Putamen (tissue), 1 donor: ENCODE measurements at regions not wholly inside any gene's neighbourhood (a gene's known extent, or its start where the extent isn't known, plus 50 kb on each side); places are given as distances from the start of the nearest gene placed in this dataset.
"Not testable (repeated sequence)": the region's sequence is repeated elsewhere in the genome, so short reads cannot be mapped to it uniquely, and the experiment has no call there.

Source experiments
- DNase-seq: peaks from one replicate; pipeline ENCODE4 v3.0.0-alpha.2; 2016; ENCODE audit warnings: low spot score

DNA sequence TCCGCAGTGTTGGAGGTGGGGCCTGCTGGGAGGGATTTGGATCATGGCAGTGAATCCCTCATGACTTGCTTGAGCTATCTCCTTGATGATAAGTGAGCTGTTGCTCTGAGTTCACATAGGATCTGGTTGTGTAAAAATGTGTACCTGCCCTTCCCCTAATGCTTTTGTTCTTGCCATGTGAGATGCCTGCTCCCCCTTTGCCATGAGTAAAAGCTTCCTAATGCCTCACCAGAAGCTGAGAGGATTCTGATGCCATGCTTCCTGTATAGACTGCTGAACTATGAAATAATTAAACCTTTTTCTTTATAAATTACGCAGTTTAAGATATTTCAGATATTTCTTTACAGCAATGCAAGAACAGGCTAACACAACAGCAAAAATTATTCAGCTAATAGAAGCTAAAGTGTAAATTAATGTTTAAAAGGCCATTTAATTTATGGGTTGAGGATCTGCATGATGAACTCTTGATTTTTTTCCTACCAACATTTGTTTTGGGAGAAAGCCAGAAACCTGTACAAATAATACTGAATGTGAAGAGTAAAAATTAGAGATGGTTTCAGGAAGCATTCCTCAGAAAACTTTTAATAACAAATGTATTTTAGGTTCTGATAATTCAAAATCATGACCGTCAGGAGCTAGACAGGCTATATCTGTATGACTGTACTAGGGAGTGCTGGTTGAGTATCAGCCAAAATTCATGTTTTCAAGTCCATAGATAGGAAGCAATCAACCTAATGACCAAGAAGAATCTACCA, 177.5 kb upstream of the GRIA4 start:
- DNase-seq, result no peak

DNA sequence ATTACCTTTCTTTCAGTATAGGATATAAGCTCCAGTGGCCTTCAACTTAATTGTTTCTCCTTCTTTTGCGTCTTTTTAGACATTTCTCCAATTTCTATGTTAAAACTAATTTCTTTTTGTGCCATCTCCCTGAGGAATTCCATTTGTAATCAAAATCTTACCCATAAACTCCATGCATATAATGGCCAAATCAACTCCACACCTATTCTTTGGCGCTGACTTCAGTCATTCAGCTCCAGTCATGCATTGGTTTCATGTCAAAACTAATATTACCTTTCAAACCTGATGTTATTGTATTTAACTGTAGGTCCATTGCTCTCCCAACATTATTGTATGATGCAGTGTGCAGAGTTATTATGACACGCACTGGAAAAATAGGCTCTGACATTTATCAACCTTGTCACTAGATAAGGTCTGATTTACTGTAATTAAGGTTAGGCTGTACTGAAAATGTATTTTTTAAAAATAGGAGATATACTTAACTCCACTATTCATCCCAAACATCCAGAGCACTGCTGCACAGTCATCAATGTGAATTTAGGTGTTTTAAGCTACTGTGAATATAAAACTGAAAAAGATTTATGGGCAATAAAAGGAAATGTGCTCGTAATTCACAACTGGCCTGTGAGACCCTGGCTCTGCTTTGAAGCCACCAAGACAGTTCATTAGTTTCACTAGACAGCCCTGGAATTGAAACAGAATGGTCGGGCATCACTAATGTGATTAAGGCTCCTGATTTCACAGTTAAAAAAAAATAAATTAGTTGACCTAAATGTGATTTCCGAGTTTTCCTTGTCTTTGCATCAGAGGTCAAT, 180.6 kb upstream of the GRIA4 start:
- DNase-seq, result no peak

DNA sequence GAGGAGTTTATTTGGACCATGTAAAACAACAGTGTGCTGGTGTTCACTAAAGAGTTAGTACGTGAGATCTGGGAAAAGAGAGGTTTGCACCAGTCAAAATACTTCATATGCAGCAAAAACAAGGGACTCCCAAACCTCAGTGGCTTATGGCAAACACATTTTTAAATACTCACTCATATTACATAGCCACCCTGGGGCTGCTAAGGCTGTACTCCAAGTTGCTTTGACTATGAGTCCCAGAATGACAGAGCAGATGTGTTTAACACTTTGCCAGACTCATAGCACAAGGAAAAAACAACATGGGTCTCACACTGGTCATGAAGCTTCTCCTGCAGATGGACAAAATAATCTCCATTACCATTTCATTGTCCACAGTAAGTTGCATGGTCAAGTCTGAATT, 202.8 kb upstream of the GRIA4 start:
- DNase-seq, result no peak

DNA sequence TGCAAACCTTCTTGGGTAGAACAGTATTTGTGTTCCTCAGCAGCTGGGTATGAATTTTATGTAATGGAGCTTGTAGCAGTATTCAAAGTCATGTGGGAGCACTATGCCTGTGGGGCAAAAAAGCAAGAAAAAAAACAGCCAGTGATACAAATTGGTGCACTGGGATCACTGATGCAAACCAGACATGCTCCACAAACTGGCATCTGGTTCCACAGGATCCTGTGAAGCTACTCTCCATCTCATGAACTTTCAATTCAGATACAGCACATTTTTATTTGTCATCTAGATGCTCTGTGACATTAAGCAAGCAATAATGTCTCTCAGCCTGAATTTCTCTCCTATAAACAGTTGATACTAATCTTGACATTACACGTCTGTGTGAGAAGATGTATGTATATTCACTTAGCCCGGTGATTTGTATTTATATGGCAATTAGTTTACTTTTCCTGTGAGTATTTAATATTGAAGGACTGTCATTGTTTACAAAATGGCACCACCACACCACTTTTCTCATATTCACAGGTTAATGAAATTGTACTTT, 208.5 kb upstream of the GRIA4 start:
- no peak for DNase-seq

DNA sequence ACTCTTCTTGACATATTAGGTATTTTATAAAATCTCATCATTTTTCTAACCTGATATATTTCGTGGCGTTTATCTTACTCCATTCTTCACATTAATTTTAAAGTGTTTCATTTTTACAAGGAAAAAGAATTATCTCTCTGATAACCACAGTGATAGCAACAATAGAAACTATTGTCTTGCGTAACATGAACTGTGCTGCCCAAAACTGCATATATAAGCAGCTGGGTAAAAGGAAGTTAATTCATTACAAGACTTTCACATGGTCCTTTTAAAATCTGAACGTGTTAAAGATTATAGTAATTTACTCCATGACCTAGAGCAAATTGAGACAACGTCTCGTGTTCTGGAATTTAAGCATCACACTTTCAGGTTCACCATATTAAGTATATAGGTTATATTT, 210.4 kb upstream of the GRIA4 start:
- no peak for DNase-seq

DNA sequence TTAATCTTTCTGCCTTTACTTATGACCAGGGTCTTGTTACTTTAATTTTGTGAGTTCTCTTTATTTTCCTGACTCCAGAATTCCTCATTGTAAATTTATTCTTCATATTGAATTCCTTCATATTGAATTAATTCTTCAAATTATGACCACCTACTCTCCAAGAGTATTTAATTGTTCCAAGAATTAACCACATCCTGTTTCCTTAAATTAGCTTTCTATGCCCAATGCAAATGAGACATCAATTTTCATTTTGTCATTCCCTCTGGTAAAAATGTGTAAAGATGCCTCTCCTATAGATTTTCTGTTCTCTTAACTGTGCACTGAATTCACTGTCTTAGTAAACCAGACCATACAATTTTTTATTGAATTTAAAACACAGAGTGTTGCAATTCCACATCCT, 211.2 kb upstream of the GRIA4 start:
- DNase-seq, result no peak

DNA sequence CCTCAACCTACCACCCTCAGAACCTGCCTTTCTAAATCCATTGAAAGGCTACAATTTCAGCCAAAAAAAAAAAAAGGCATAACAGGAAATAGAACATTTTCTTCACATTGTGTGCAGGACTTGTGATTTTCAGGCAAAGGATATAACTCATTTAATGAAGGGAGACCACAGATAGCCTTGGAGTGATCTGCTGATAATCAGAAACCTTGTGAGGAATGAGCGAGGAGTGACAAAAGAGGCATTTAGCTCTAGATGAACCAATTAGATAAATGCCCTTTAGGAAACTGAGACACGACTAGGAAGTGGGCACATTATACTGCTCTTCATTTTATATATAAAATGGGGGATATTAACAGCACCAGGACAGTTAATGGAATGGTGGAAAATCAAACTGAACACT, 216.5 kb upstream of the GRIA4 start:
- no peak for DNase-seq

DNA sequence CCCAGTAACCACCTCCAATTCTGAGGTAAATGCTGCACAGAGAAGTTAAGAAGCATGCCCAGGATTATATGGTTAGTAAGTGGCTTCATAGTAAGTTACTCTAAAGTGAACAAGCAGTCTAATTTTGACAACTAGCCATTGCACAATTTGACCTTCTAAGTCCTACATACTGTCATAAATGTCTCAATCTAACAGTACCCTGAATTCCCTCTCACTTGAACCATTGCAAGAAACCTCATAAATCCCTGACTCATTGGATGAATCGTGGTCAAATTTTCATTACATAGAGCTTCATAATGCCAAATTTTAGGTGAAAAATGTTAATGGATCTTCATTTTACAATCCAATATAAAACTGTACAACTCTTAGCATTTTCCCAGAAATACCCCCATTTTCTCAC, 217.3 kb upstream of the GRIA4 start:
- DNase-seq, result no peak

DNA sequence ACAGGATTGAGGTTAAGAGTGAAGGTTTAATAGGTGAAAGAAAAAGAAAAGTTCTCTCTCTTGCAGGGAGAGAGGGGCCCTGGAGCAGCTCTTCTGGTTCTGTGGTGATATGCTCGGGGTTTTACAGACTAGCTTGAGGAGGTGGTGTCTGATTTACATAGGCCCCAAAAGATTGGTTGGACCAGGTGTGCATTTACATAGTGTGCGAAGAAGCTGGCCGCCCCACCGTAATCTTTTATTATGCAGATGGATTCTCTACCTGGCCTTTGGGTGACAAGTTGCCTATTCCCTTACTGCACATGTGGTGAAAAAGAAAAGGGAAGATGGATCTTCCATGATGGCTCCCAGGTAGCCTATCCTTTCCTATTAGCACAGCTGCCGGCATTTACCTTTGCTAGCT, 219.9 kb upstream of the GRIA4 start:
- no peak for DNase-seq

DNA sequence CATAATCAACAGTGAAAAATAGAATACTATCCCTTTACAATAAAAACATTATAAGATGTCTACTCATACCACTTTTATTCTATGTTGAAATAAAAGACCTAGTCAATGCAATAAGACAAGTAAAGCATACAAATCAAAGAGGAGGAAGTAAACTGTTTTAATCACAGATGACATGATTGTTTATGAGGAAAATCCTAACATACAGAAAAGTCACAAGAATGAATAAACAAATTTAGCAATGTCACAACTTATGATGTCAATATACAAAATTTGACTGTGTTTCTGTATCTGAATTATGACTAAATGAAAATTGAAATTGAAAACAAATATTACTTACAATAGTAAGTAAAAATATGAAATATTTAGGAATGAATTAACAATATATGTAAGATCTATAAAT, 221.9 kb upstream of the GRIA4 start:
- no peak for DNase-seq

DNA sequence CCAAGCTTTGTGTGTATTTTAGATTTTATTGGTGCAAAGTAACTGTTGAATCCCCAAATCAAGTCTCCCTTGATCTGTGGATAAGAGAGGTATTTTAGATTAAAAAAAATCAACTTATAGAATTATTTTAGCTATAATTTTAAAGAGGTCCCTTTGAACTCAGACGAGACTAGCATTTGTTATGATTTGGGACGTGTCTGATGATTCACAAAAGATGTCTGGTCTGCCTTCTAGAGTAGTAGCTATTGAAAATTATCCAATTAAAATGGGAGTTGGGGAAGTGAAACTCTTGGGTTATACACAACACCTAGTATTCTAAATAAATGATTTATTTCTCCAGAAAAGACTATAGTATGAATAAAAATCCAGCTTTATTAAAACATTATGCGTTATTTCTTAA, 227.9 kb upstream of the GRIA4 start:
- no peak for DNase-seq

DNA sequence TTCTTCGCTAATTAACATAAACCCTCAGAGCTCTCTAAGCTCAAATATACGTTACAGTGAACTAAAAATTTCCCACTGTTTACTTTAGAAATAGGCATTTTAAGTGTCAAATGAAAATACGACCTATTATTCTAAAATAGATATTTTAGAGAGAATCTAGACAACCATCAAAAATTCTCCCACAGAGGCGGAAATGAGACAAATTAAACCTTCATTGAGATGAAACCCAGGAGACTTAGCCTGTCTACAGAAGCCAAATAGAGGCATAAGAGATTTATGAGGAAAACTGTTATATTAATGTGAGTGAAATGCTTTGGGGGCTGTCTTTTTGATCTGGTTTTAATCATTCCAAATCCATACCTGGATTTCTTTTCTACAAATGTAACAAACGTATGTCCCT, 232.0 kb upstream of the GRIA4 start:
- DNase-seq, result no peak

DNA sequence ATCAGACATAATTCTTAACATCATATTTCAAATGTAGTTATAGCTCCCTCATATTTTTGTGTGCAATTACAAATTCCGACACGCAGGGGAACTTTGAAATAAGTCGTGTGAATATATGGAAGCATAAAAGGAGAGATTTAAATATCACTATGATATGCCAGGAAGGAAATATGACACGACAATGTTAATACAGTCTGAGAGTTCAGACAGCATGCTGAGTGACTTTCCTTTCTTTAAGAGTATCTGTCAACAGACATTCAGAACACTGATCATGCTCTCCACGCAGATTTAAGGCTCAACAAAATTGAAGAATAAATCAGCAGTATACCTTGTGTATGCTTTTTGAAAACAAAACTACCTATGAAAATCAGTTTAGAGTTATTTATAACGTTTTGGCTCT, 232.6 kb upstream of the CARD18 start:
- no peak for DNase-seq

DNA sequence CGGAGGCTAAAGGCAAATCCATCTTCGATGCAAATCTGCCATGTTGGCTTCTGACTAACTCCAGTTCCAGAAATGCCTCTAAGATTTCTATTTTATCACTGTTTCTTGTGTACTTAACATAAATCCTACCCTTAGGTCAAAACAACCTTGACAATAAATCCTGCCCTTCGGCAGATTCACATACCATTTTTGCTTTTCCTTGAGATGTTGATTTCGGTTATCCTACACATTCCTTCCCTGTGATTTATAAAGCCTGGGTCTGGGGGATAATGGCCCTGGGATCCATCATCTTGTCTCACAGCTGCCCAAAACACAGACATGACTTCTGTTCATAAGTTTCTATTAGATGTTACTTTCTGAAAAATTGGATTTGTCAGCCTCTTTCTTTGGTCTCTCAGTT, 231.7 kb upstream of the CARD18 start:
- DNase-seq, result no peak

DNA sequence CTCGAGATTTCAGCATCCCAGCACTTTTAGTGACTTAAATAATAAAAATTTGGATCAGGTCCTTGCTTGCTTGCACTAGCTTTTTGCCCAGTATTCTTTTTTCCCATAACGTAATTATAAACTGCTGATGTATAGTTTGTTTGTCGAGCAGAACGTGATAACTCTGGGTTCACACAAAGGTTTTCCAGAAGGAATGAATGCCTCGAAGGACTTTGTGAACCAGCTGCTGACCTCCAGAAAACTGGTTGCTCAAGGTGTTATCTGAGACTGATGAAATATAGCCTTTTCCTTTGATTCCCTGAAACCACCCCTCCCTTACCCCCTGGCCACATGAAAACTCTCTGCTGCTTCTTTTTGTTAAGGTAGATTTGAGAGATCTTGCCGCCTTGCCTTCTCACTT, 229.1 kb upstream of the CARD18 start:
- no peak for DNase-seq

DNA sequence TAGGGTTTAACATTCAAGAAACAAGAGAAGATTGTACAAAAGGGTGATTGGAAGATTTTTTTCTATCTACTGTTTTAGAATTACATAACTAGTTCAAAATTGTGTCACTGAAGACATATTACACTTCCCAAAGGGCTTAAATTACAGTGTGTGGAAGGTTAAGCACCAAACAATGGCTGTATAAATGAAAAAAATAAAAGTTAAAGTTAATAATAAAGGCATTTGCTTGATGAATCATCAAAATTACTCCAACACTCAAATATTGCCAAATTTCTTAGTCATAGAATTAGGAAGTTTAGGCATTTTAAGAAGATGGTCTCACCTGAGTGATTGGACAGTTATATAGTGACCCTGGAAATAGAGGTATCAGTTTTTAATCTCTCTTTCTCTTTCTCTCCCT, 227.6 kb upstream of the CARD18 start:
- DNase-seq, result no peak

DNA sequence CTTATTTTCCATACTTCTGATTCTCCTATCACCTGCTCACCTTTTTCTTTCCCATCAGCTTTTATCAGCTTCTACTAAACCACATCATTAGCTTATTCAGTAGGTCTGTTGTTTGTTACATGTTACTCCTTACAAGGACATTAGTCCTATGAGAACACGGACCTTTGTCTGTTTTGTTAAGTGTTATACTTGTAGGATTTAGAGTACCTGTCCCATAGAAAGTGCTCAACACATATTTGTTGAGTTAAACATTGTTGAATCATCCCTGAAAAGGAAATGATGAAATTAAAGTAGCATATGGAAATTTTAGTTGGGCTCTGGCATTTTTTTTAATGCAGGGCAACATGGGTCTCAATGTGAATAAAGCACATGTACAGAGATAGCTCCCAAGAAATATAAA, 222.1 kb upstream of the CARD18 start:
- DNase-seq, result no peak

DNA sequence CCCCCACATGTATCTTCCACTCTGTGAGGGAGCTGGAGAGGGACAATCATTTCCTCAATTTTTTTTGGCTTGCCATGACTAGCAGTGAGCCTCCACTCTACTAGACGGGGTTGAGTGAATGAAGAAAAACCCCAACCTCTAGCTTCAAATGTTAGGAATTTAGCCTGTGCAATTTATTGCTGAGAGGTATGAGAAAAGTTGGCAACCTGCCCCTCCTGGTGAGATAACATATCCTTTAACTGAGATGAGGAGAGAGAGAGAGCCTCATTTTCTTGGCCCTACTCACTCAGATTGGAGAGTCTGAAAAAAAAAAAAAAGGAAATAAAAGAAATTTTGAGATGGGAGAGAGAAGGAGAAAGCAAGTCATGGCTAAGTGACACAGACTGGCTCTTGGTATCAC, 218.2 kb upstream of the CARD18 start:
- DNase-seq, result no peak

DNA sequence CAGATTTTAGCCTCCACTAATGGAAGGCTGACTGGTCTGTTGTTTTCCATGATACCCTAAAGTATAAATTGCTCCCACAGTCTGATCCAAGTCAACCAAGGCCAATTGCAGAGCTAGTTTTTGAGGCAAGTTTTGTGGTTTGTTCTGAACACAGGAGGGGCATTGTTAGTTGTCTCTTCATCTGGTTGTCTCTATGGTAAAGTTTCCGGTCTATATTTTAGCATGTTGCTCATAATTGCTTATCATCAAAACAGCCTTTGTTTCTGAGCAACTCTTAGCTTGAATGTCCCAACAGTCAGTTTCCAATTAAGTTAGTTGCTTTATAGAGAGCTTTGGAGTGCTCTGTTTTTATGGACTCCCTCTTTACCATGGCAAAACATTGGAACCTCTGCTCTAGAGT, 217.6 kb upstream of the CARD18 start:
- DNase-seq, result no peak

DNA sequence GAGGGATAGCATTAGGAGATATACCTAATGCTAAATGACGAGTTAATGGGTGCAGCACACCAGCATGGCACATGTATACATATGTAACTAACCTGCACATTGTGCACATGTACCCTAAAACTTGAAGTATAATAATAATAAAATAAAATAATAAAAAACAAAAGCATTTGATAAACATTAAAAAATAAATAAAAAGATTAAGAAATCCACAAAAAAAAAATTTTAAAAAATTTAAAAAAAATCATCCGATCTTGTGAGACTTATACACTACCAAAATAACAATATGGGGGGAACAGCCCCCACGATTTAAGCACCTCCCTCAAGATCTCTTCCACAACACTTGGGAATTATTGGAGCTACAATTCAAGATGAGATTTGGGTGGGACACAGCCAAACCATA, 210.3 kb upstream of the CARD18 start:
- not testable (repeated sequence) for DNase-seq

DNA sequence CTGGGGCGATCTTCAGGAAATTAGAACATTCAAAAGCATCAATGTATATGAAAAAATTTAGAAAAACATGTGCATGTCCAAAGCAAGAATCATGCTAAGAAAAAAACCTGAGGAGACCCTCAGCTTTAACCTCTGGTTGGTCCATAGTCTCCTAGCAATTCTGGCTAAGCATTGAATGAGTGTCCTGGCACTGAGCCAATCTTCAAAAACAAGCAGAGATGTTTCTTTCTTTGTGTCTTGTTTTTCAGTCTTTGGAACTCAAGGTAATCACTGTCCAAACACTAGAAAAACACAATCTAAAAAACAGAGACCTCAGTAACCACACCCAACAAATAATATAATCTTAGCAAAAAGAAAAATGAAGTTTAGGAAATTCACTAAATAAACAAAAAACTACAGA, 205.4 kb upstream of the CARD18 start:
- no peak for DNase-seq

DNA sequence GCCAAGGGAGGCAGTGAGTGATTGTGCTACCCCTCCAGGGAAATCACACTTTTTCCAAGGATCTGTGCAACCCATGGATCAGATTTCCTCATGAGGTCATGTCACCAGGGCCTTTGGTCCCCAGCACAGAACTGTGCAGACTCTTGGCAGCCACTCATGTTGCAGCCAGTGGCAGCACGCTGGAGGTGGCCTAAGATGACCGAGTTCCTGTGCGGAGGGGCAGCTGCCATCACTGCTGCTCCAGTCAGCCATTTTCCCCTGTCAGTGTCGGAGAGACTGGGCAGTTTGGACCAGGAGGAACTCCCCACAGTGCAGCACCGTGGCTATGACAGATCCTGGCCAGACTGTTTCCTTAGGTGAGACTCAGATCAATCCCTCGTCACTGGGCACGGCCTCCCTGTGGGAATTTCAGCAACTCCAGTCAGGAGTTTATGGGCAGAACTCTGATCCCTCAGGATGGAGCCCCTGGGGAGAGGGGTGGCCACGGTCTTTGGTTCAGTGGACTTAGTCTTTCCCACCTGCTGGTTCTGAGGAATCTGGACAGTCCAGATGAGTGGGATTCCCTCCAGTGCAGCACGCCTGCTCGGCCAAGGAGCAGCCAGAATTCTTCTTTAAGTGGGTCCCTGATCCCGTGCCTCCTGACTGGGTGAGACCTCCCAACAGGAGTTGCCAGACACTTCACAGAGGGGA, 194.6 kb upstream of the CARD18 start:
- no peak for DNase-seq

DNA sequence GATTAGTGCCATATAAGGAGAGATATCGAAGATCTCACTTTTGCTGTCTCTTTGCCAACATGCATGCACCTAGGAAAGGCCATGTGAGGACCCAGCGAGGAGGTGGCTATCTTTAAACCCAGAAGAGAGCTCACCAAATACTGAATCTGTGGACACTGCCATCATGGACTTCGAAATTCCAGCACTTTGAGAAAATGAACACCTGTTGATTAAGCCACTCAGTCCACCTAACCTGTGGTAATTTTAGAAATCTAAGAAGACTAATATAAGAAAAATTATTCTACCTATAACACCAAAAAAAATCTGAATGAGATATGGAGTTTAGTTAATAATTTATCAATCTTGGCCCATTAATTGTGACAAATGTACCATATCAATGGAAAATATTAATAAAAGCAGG, 193.6 kb upstream of the CARD18 start:
- no peak for DNase-seq
